ENCODE measurements at regions not wholly inside any gene's neighbourhood (a gene's known extent, or its start where the extent isn't known, plus 50 kb on each side); places are given as distances from the start of the nearest gene placed in this dataset.

- Histone ChIP-seq H3K9ac (ENCODE audit: low read depth in 1 of 2, low read length in 2 of 2) (no peak overlapping the region), H3K27me3 (ENCODE audit: control insufficient read depth in 2 of 2, insufficient read depth in 2 of 2, low read length in 2 of 2) (no peaks in the 10 kb centered on the region), H3K27ac (ENCODE audit: low read depth in 2 of 2, low read length in 2 of 2) (no peak overlapping the region), H3K9me3 (ENCODE audit: control insufficient read depth in 2 of 2, low read length in 2 of 2) (no peaks in the 10 kb centered on the region), H3K36me3 (ENCODE audit: control insufficient read depth in 2 of 2, insufficient read depth in 2 of 2, low read length in 2 of 2) (no peaks in the 10 kb centered on the region), H3K4me1 (ENCODE audit: control insufficient read depth in 2 of 2, insufficient read depth in 2 of 2, low read length in 2 of 2) (no peaks in the 10 kb centered on the region), H3K4me3 (ENCODE audit: low read length in 2 of 2) (no peak overlapping the region)
Observed at GRCh38 chr2:136441979-136442714, 323.2 kb upstream of the THSD7B start.

DNA sequence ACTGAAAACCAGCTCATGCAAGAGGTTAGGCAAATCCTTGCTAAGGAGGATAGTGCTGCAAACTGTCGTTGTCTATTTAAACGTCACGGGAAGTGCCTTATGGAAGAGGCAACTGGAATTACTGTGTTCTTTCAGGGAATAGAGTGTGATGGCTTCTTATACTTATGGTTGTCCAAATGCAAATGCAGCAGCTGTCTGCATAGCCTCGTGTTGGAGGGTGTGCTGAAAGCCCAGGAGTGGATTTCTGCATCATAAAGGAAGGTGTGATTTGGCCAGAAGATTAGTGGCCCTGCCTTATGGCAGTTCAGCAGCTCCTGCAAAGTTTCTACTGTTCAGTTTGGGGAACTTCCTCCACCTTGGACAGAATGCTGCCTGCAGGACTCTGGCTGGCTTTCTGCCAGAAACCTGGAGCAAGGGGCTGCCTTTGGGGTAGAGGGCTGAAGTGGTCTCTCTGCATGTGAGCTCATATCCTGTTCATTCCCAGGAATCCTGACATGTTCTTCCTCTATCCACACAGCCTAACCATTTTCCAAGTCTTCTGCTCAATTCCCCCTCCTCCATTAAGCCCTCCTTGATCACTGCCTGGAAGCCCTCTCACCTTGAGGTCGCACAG, 321.2 kb upstream of the CXCR4 start:
- H3K27me3 ChIP-seq (ENCODE audit: control insufficient read depth in 2 of 2, insufficient read depth in 2 of 2, low read length in 2 of 2): no peaks in the 10 kb centered on the region
- no peak overlapping the region for H3K9ac ChIP-seq (ENCODE audit: low read depth in 1 of 2, low read length in 2 of 2)
- H3K27ac ChIP-seq (ENCODE audit: low read depth in 2 of 2, low read length in 2 of 2): no peak overlapping the region
- H3K4me1 ChIP-seq (ENCODE audit: control insufficient read depth in 2 of 2, insufficient read depth in 2 of 2, low read length in 2 of 2): no peaks in the 10 kb centered on the region
- no peaks in the 10 kb centered on the region for H3K36me3 ChIP-seq (ENCODE audit: control insufficient read depth in 2 of 2, insufficient read depth in 2 of 2, low read length in 2 of 2)
- no peaks in the 10 kb centered on the region for H3K9me3 ChIP-seq (ENCODE audit: control insufficient read depth in 2 of 2, low read length in 2 of 2)
- no peak overlapping the region for H3K4me3 ChIP-seq (ENCODE audit: low read length in 2 of 2)

GRCh38 chr2:136437461-136437860, 319.5 kb upstream of the CXCR4 start:
- Histone ChIP-seq H3K9ac (ENCODE audit: low read depth in 1 of 2, low read length in 2 of 2) (no peak overlapping the region), H3K4me3 (ENCODE audit: low read length in 2 of 2) (no peak overlapping the region), H3K36me3 (ENCODE audit: control insufficient read depth in 2 of 2, insufficient read depth in 2 of 2, low read length in 2 of 2) (no peaks in the 10 kb centered on the region), H3K27ac (ENCODE audit: low read depth in 2 of 2, low read length in 2 of 2) (no peak overlapping the region), H3K27me3 (ENCODE audit: control insufficient read depth in 2 of 2, insufficient read depth in 2 of 2, low read length in 2 of 2) (no peaks in the 10 kb centered on the region), H3K9me3 (ENCODE audit: control insufficient read depth in 2 of 2, low read length in 2 of 2) (no peaks in the 10 kb centered on the region), H3K4me1 (ENCODE audit: control insufficient read depth in 2 of 2, insufficient read depth in 2 of 2, low read length in 2 of 2) (no peaks in the 10 kb centered on the region)

DNA sequence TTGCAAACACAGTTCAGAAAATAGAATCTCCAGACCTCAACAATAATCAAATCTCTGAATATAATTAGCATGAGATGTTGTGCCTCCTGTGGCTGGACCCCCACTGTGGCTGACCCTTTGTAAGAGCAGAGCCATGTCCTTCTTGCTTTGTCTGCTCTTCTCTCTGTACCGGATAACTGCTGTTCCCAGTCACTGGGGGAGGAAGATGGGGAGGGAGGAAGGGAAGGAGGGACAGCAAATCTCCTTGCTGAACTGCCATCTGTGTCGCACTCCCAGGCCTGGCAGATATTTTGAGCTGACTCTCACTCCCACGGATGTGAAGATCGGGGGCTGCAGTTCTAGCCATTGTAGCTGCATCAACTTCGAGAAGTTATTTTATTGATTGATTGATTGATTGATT, 319.0 kb upstream of the CXCR4 start:
- no peak overlapping the region for H3K27ac ChIP-seq (ENCODE audit: low read depth in 2 of 2, low read length in 2 of 2)
- no peak overlapping the region for H3K9ac ChIP-seq (ENCODE audit: low read depth in 1 of 2, low read length in 2 of 2)
- H3K27me3 ChIP-seq (ENCODE audit: control insufficient read depth in 2 of 2, insufficient read depth in 2 of 2, low read length in 2 of 2): no peaks in the 10 kb centered on the region
- H3K9me3 ChIP-seq (ENCODE audit: control insufficient read depth in 2 of 2, low read length in 2 of 2): no peaks in the 10 kb centered on the region
- no peaks in the 10 kb centered on the region for H3K4me1 ChIP-seq (ENCODE audit: control insufficient read depth in 2 of 2, insufficient read depth in 2 of 2, low read length in 2 of 2)
- H3K4me3 ChIP-seq (ENCODE audit: low read length in 2 of 2): no peak overlapping the region
- no peaks in the 10 kb centered on the region for H3K36me3 ChIP-seq (ENCODE audit: control insufficient read depth in 2 of 2, insufficient read depth in 2 of 2, low read length in 2 of 2)

- H3K9me3 ChIP-seq (ENCODE audit: control insufficient read depth in 2 of 2, low read length in 2 of 2): no peaks in the 10 kb centered on the region
Observed at GRCh38 chr2:136434251-136434715, 316.3 kb upstream of the CXCR4 start.

DNA sequence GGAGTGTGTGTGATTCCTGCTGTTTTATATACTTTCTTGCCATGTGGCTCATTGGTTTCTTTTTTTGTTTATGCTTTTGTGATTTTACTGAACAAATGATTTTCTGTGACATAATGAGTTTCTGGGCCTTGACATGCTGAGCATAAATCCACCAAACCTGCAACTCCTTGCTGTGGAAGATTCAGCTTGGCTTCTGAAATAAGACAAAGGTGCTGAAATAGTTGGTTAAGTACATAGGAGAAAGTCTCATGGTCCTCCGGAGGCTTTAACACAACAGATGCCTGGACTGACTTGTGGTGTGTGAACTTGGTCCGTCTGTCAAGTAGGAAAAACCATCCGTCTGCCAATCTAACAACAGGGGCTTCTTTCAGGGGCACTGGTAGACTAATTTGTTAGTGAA, 315.3 kb upstream of the CXCR4 start:
- Histone ChIP-seq H3K27me3 (ENCODE audit: control insufficient read depth in 2 of 2, insufficient read depth in 2 of 2, low read length in 2 of 2) (no peaks in the 10 kb centered on the region), H3K4me3 (ENCODE audit: low read length in 2 of 2) (no peak overlapping the region), H3K36me3 (ENCODE audit: control insufficient read depth in 2 of 2, insufficient read depth in 2 of 2, low read length in 2 of 2) (no peaks in the 10 kb centered on the region)

More at GRCh38 chr2:136434251-136434715, 316.3 kb upstream of the CXCR4 start:
- H3K27ac ChIP-seq (ENCODE audit: low read depth in 2 of 2, low read length in 2 of 2): no peak overlapping the region
- no peak overlapping the region for H3K4me3 ChIP-seq (ENCODE audit: low read length in 2 of 2)
- H3K27me3 ChIP-seq (ENCODE audit: control insufficient read depth in 2 of 2, insufficient read depth in 2 of 2, low read length in 2 of 2): no peaks in the 10 kb centered on the region
- no peak overlapping the region for H3K9ac ChIP-seq (ENCODE audit: low read depth in 1 of 2, low read length in 2 of 2)
- no peaks in the 10 kb centered on the region for H3K36me3 ChIP-seq (ENCODE audit: control insufficient read depth in 2 of 2, insufficient read depth in 2 of 2, low read length in 2 of 2)
- no peaks in the 10 kb centered on the region for H3K4me1 ChIP-seq (ENCODE audit: control insufficient read depth in 2 of 2, insufficient read depth in 2 of 2, low read length in 2 of 2)

GRCh38 chr2:136424112-136424511, 306.2 kb upstream of the CXCR4 start:
- Histone ChIP-seq H3K36me3 (ENCODE audit: control insufficient read depth in 2 of 2, insufficient read depth in 2 of 2, low read length in 2 of 2) (no peaks in the 10 kb centered on the region), H3K27me3 (ENCODE audit: control insufficient read depth in 2 of 2, insufficient read depth in 2 of 2, low read length in 2 of 2) (peaks cover 6 to 10% of the 10 kb centered on the region in 2 donors), H3K4me3 (ENCODE audit: low read length in 2 of 2) (no peak overlapping the region), H3K27ac (ENCODE audit: low read depth in 2 of 2, low read length in 2 of 2) (no peak overlapping the region), H3K9me3 (ENCODE audit: control insufficient read depth in 2 of 2, low read length in 2 of 2) (no peaks in the 10 kb centered on the region), H3K9ac (ENCODE audit: low read depth in 1 of 2, low read length in 2 of 2) (no peak overlapping the region), H3K4me1 (ENCODE audit: control insufficient read depth in 2 of 2, insufficient read depth in 2 of 2, low read length in 2 of 2) (peaks cover 0 to 3% of the 10 kb centered on the region in 2 donors)

More for the DNA sequence above, 315.3 kb upstream of the CXCR4 start:
- no peaks in the 10 kb centered on the region for H3K4me1 ChIP-seq (ENCODE audit: control insufficient read depth in 2 of 2, insufficient read depth in 2 of 2, low read length in 2 of 2)
- no peak overlapping the region for H3K9ac ChIP-seq (ENCODE audit: low read depth in 1 of 2, low read length in 2 of 2)
- H3K9me3 ChIP-seq (ENCODE audit: control insufficient read depth in 2 of 2, low read length in 2 of 2): no peaks in the 10 kb centered on the region
- no peak overlapping the region for H3K27ac ChIP-seq (ENCODE audit: low read depth in 2 of 2, low read length in 2 of 2)

DNA sequence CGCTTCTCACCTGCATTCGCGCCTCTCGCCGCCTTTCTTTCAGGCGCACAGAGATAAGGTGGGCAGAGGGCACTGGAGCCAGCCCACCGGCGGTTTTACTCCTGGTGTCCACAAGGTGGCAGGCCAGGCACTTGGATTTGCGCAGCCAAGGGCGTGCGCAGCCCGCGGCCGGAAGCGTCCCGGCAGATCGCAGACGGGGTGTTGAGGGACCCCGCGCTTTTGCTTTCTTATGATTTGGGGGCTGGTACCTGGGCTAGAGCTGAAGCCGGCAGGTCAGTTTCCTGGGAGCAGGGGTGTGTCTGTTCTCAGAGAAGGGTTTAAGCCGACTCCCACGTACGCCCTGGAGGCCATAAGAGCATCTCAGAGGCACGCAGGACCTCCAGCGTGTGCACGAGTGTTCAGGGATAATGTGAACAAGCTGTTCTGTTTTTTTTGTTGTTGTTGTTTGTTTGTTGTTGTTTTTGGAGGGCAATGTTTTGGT, 305.6 kb upstream of the CXCR4 start:
- H3K9ac ChIP-seq (ENCODE audit: low read depth in 1 of 2, low read length in 2 of 2): no peak overlapping the region
- peak overlapping the region; percentile 59 to 72 for H3K4me3 ChIP-seq (ENCODE audit: low read length in 2 of 2)
- H3K27me3 ChIP-seq (ENCODE audit: control insufficient read depth in 2 of 2, insufficient read depth in 2 of 2, low read length in 2 of 2): peaks cover 6 to 10% of the 10 kb centered on the region in 2 donors
- peaks cover 0 to 3% of the 10 kb centered on the region in 2 donors for H3K4me1 ChIP-seq (ENCODE audit: control insufficient read depth in 2 of 2, insufficient read depth in 2 of 2, low read length in 2 of 2)
- H3K9me3 ChIP-seq (ENCODE audit: control insufficient read depth in 2 of 2, low read length in 2 of 2): no peaks in the 10 kb centered on the region
- no peak overlapping the region for H3K27ac ChIP-seq (ENCODE audit: low read depth in 2 of 2, low read length in 2 of 2)
- H3K36me3 ChIP-seq (ENCODE audit: control insufficient read depth in 2 of 2, insufficient read depth in 2 of 2, low read length in 2 of 2): no peaks in the 10 kb centered on the region

- Histone ChIP-seq H3K27ac (ENCODE audit: low read depth in 2 of 2, low read length in 2 of 2) (no peak overlapping the region), H3K27me3 (ENCODE audit: control insufficient read depth in 2 of 2, insufficient read depth in 2 of 2, low read length in 2 of 2) (peaks cover 6 to 10% of the 10 kb centered on the region in 2 donors), H3K4me3 (ENCODE audit: low read length in 2 of 2) (no peak overlapping the region), H3K4me1 (ENCODE audit: control insufficient read depth in 2 of 2, insufficient read depth in 2 of 2, low read length in 2 of 2) (peaks cover 0 to 3% of the 10 kb centered on the region in 2 donors), H3K9ac (ENCODE audit: low read depth in 1 of 2, low read length in 2 of 2) (no peak overlapping the region), H3K36me3 (ENCODE audit: control insufficient read depth in 2 of 2, insufficient read depth in 2 of 2, low read length in 2 of 2) (no peaks in the 10 kb centered on the region), H3K9me3 (ENCODE audit: control insufficient read depth in 2 of 2, low read length in 2 of 2) (no peaks in the 10 kb centered on the region)
Observed at GRCh38 chr2:136422512-136422911, 304.6 kb upstream of the CXCR4 start.

DNA sequence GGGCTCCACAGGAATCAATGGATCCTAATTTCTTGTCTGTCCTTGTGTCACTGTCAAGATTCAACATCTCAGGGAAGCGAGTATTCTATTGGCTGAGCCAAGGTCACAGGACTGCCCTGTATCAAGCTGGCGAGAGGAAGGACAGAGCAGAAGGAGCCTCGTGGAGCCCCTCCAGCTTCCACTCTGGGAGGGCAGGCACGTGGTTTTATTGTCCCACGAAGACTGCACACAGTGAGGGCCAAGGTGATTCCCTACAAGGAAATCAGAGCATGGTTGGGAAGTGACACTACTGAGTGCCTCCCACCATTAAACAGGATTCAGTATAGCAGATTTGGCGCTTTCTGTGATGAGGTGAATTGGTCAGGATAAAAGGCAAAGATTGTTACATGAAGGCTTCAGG, 302.4 kb upstream of the CXCR4 start:
- Histone ChIP-seq H3K27me3 (ENCODE audit: control insufficient read depth in 2 of 2, insufficient read depth in 2 of 2, low read length in 2 of 2) (peaks cover 6 to 10% of the 10 kb centered on the region in 2 donors), H3K9me3 (ENCODE audit: control insufficient read depth in 2 of 2, low read length in 2 of 2) (no peaks in the 10 kb centered on the region), H3K4me1 (ENCODE audit: control insufficient read depth in 2 of 2, insufficient read depth in 2 of 2, low read length in 2 of 2) (peaks cover 0 to 3% of the 10 kb centered on the region in 2 donors), H3K9ac (ENCODE audit: low read depth in 1 of 2, low read length in 2 of 2) (no peak overlapping the region), H3K4me3 (ENCODE audit: low read length in 2 of 2) (no peak overlapping the region), H3K36me3 (ENCODE audit: control insufficient read depth in 2 of 2, insufficient read depth in 2 of 2, low read length in 2 of 2) (no peaks in the 10 kb centered on the region), H3K27ac (ENCODE audit: low read depth in 2 of 2, low read length in 2 of 2) (no peak overlapping the region)

All from mucosa of rectum (tissue), 2 donors.